ENCODE measurements at regions not wholly inside any gene's neighbourhood (a gene's known extent, or its start where the extent isn't known, plus 50 kb on each side); places are given as distances from the start of the nearest gene placed in this dataset.

DNA sequence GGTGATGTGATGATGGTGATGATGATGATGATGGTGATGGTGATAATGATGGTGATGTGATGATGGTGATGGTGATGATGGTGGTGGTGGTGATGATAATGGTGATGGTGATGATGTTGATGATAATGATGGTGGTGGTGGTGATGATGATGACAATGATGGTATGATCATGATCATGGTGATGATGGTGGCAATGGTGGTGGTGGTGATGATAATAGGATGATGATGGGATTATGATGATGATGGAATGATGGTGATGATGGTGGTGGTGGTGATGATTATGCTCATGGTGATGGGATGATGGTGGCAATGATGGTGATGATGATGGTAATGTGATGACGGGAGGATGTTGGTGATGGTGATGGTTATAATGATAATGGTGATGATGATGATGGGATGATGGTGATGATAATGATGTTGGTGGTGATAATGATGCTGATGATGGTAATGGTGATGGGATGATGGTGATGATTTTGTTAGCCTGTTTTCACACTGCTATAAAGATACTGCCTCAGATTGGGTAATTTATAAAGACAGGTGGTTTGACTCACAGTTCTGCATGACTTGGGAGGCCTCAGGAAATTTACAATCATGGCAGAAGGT is 314.8 kb upstream of the SFSWAP start:
- no peak overlapping the region for H3K27ac ChIP-seq (ENCODE audit: control insufficient read depth, insufficient read depth, low read length)

DNA sequence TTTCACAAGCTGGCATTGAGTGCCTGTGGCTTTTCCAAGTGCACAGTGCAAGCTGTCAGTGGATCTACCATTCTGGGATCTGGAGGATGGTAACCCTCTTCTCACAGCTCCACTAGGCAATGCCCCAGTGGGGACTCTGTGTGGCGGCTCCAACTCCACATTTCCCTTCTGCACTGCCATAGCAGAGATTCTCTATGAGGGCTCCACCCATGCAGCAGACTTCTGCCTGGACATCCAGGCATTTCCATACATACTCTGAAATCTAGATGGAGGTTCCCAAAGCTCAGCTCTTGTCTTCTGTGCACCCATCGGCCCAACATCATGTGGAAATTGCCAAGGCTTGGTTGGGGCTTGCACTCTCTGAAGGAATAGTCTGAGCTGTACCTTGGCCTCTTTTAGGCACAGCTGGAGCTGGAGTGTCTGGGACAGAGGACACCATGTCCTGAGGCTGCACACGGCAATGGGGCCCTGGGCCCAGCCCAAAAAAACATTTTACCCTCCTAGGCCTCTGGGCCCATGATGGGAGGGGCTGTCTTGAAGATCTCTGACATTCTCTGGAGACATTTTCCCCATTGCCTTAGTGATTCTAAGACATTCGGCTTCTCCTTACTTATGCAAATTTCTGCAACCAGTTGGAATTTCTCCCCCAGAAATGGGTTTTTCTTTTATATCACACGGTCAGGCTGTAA is 313.3 kb upstream of the SFSWAP start:
- H3K27ac ChIP-seq (ENCODE audit: control insufficient read depth, insufficient read depth, low read length) = no peak overlapping the region
- no peak for TF ChIP-seq EZH2 (IDR thresholded peaks at IDR 0.05; ENCODE audit: low read length)
- TF ChIP-seq, protein P1, sequence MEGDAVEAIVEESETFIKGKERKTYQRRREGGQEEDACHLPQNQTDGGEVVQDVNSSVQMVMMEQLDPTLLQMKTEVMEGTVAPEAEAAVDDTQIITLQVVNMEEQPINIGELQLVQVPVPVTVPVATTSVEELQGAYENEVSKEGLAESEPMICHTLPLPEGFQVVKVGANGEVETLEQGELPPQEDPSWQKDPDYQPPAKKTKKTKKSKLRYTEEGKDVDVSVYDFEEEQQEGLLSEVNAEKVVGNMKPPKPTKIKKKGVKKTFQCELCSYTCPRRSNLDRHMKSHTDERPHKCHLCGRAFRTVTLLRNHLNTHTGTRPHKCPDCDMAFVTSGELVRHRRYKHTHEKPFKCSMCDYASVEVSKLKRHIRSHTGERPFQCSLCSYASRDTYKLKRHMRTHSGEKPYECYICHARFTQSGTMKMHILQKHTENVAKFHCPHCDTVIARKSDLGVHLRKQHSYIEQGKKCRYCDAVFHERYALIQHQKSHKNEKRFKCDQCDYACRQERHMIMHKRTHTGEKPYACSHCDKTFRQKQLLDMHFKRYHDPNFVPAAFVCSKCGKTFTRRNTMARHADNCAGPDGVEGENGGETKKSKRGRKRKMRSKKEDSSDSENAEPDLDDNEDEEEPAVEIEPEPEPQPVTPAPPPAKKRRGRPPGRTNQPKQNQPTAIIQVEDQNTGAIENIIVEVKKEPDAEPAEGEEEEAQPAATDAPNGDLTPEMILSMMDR (optimal IDR thresholded peaks at IDR 0.05 in 1 of 3, IDR thresholded peaks at IDR 0.05 in 1 of 3, conservative IDR thresholded peaks at IDR 0.05 in 1 of 3; ENCODE audit: extremely low read depth in 1 of 3, insufficient read depth in 2 of 3, low read length in 3 of 3) = no peak
- H3K4me2 ChIP-seq (ENCODE audit: control insufficient read depth, extremely low read depth, insufficient read depth, low read depth, low read length) = no peak overlapping the region
- H3K79me2 ChIP-seq (ENCODE audit: control insufficient read depth, insufficient read depth, low read length) = no peaks in the 10 kb centered on the region
- no peak overlapping the region for H3K9ac ChIP-seq (ENCODE audit: control insufficient read depth, extremely low read depth, insufficient read depth, low read length)
- no peaks in the 10 kb centered on the region for H3K9me1 ChIP-seq (ENCODE audit: control insufficient read depth, extremely low read depth, insufficient read depth, low read length)
- no peak overlapping the region for H3K4me3 ChIP-seq (ENCODE audit: control insufficient read depth in 2 of 3, extremely low read depth in 1 of 3, insufficient read depth in 2 of 3, low read depth in 1 of 3, low read length in 3 of 3)
- no peak for FAIRE-seq
- no peak overlapping the region for H2AFZ ChIP-seq (ENCODE audit: control insufficient read depth, low read length)
- dilution Hi-C loops (cut with MboI; ENCODE audit: extremely low pct_ligation_motif_present, low sequenced_read_pairs) = no loop called here
- H3K4me1 ChIP-seq (ENCODE audit: control insufficient read depth, extremely low read depth, insufficient read depth, low read length) = no peaks in the 10 kb centered on the region
- DNase-seq (ENCODE audit: low read depth, low spot score) = no peak
- peaks cover 9% of the 10 kb centered on the region for H3K9me3 ChIP-seq (ENCODE audit: control insufficient read depth, low read depth, low read length)
- no peaks in the 10 kb centered on the region for H4K20me1 ChIP-seq (ENCODE audit: control insufficient read depth, extremely low read depth, insufficient read depth, low read length)
- H3K36me3 ChIP-seq (ENCODE audit: control insufficient read depth in 2 of 2, extremely low read depth in 1 of 2, insufficient read depth in 2 of 2, low read length in 2 of 2) = no peaks in the 10 kb centered on the region
- H3K27me3 ChIP-seq (ENCODE audit: control insufficient read depth, extremely low read depth, insufficient read depth, low read length) = no peaks in the 10 kb centered on the region

More for the DNA sequence above, 314.8 kb upstream of the SFSWAP start:
- Histone ChIP-seq H3K4me3 (ENCODE audit: control insufficient read depth in 2 of 3, extremely low read depth in 1 of 3, insufficient read depth in 2 of 3, low read depth in 1 of 3, low read length in 3 of 3) (no peak overlapping the region), H3K4me2 (ENCODE audit: control insufficient read depth, extremely low read depth, insufficient read depth, low read depth, low read length) (no peak overlapping the region), H3K79me2 (ENCODE audit: control insufficient read depth, insufficient read depth, low read length) (no peaks in the 10 kb centered on the region), H3K9ac (ENCODE audit: control insufficient read depth, extremely low read depth, insufficient read depth, low read length) (no peak overlapping the region), H4K20me1 (ENCODE audit: control insufficient read depth, extremely low read depth, insufficient read depth, low read length) (no peaks in the 10 kb centered on the region), H3K9me3 (ENCODE audit: control insufficient read depth, low read depth, low read length) (peaks cover 9% of the 10 kb centered on the region), H3K27me3 (ENCODE audit: control insufficient read depth, extremely low read depth, insufficient read depth, low read length) (no peaks in the 10 kb centered on the region), H3K9me1 (ENCODE audit: control insufficient read depth, extremely low read depth, insufficient read depth, low read length) (no peaks in the 10 kb centered on the region), H3K36me3 (ENCODE audit: control insufficient read depth in 2 of 2, extremely low read depth in 1 of 2, insufficient read depth in 2 of 2, low read length in 2 of 2) (no peaks in the 10 kb centered on the region), H3K4me1 (ENCODE audit: control insufficient read depth, extremely low read depth, insufficient read depth, low read length) (no peaks in the 10 kb centered on the region), H2AFZ (ENCODE audit: control insufficient read depth, low read length) (no peak overlapping the region)
- TF ChIP-seq, protein P1 (optimal IDR thresholded peaks at IDR 0.05 in 1 of 3, IDR thresholded peaks at IDR 0.05 in 1 of 3, conservative IDR thresholded peaks at IDR 0.05 in 1 of 3; ENCODE audit: extremely low read depth in 1 of 3, insufficient read depth in 2 of 3, low read length in 3 of 3) = no peak
- TF ChIP-seq EZH2 (IDR thresholded peaks at IDR 0.05; ENCODE audit: low read length) = no peak
- FAIRE-seq = no peak
- DNase-seq (ENCODE audit: low read depth, low spot score) = no peak
- dilution Hi-C loops (cut with MboI; ENCODE audit: extremely low pct_ligation_motif_present, low sequenced_read_pairs) = no loop called here

All from keratinocyte (primary cell).